ENCODE measurements at regions not wholly inside any gene's neighbourhood (a gene's known extent, or its start where the extent isn't known, plus 50 kb on each side); places are given as distances from the start of the nearest gene placed in this dataset.

- DNase-seq (ENCODE audit: low read depth in 3 of 3) = no peak
Observed at GRCh38 chr5:68479524-68479923, 264.0 kb downstream of the PIK3R1 start.

- DNase-seq (ENCODE audit: low read depth in 3 of 3) = no peak
Observed at GRCh38 chr5:68480335-68480940, 264.9 kb downstream of the PIK3R1 start.

- DNase-seq (ENCODE audit: low read depth in 3 of 3) = no peak
Observed at GRCh38 chr5:68482199-68482598, 266.6 kb downstream of the PIK3R1 start.

- no peak for DNase-seq (ENCODE audit: low read depth in 3 of 3)
Observed at GRCh38 chr5:68484307-68485068, 268.9 kb downstream of the PIK3R1 start.

- no peak for DNase-seq (ENCODE audit: low read depth in 3 of 3)
Observed at GRCh38 chr5:68489556-68489955, 274.0 kb downstream of the PIK3R1 start.

GRCh38 chr5:68490406-68490805, 274.9 kb downstream of the PIK3R1 start:
- DNase-seq (ENCODE audit: low read depth in 3 of 3) = no peak

- no peak for DNase-seq (ENCODE audit: low read depth in 3 of 3)
Observed at GRCh38 chr5:68494771-68495170, 279.2 kb downstream of the PIK3R1 start.

GRCh38 chr5:68499987-68500386, 284.4 kb downstream of the PIK3R1 start:
- no peak for DNase-seq (ENCODE audit: low read depth in 3 of 3)

GRCh38 chr5:68500813-68501212, 285.3 kb downstream of the PIK3R1 start:
- no peak for DNase-seq (ENCODE audit: low read depth in 3 of 3)

- no peak for DNase-seq (ENCODE audit: low read depth in 3 of 3)
Observed at GRCh38 chr5:68502531-68502930, 287.0 kb downstream of the PIK3R1 start.

- DNase-seq (ENCODE audit: low read depth in 3 of 3) = no peak
Observed at GRCh38 chr5:68504306-68504705, 288.8 kb downstream of the PIK3R1 start.

GRCh38 chr5:68505917-68506860, 290.6 kb downstream of the PIK3R1 start:
- DNase-seq (ENCODE audit: low read depth in 3 of 3) = no peak

- no peak for DNase-seq (ENCODE audit: low read depth in 3 of 3)
Observed at GRCh38 chr5:68515514-68515913, 300.0 kb downstream of the PIK3R1 start.

GRCh38 chr5:68518286-68518685, 302.7 kb downstream of the PIK3R1 start:
- no peak for DNase-seq (ENCODE audit: low read depth in 3 of 3)

GRCh38 chr5:68519143-68519542, 303.6 kb downstream of the PIK3R1 start:
- DNase-seq (ENCODE audit: low read depth in 3 of 3) = no peak

- no peak for DNase-seq (ENCODE audit: low read depth in 3 of 3)
Observed at GRCh38 chr5:68521776-68522175, 306.2 kb downstream of the PIK3R1 start.

- DNase-seq (ENCODE audit: low read depth in 3 of 3) = no peak
Observed at GRCh38 chr5:68522863-68523262, 307.3 kb downstream of the PIK3R1 start.

- no peak for DNase-seq (ENCODE audit: low read depth in 3 of 3)
Observed at GRCh38 chr5:68528821-68529273, 313.3 kb downstream of the PIK3R1 start.

- DNase-seq (ENCODE audit: low read depth in 3 of 3) = no peak
Observed at GRCh38 chr5:68529581-68529980, 314.0 kb downstream of the PIK3R1 start.

GRCh38 chr5:68531970-68532369, 316.4 kb downstream of the PIK3R1 start:
- DNase-seq (ENCODE audit: low read depth in 3 of 3) = no peak

- DNase-seq (ENCODE audit: low read depth in 3 of 3) = no peak
Observed at GRCh38 chr5:68533051-68533450, 317.5 kb downstream of the PIK3R1 start.

- DNase-seq (ENCODE audit: low read depth in 3 of 3) = no peak
Observed at GRCh38 chr5:68533571-68534084, 318.1 kb downstream of the PIK3R1 start.

All from stimulated activated CD4-positive, alpha-beta T cell treated with anti-CD3 and anti-CD28 coated beads, TNF-alpha, amount 100 ng/mL, for 4 hours (primary cell).